ENCODE measurements at regions not wholly inside any gene's neighbourhood (a gene's known extent, or its start where the extent isn't known, plus 50 kb on each side); places are given as distances from the start of the nearest gene placed in this dataset.

DNA sequence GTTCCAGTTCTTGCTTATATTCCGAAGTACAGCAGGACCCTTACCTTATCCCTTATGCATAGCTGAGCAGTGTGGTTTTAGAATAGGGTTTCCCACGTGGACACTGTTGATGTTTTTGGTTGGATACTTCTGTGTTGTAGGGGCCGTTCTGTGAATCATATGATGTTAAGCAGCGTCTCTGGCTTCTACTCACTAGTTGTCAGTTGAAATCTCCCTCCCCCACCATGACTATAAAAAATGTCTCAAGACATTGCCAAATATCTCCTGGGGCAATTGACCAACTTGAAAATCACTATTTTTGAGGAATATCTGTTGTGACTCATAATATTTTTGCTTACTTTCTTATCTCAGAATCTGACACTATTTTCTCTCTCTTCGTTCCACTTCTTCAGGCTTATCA lies 713.7 kb downstream of the TSN start:
- DNase-seq (ENCODE audit: extremely low read depth, low read depth): no peak
- TF ChIP-seq, protein P1, sequence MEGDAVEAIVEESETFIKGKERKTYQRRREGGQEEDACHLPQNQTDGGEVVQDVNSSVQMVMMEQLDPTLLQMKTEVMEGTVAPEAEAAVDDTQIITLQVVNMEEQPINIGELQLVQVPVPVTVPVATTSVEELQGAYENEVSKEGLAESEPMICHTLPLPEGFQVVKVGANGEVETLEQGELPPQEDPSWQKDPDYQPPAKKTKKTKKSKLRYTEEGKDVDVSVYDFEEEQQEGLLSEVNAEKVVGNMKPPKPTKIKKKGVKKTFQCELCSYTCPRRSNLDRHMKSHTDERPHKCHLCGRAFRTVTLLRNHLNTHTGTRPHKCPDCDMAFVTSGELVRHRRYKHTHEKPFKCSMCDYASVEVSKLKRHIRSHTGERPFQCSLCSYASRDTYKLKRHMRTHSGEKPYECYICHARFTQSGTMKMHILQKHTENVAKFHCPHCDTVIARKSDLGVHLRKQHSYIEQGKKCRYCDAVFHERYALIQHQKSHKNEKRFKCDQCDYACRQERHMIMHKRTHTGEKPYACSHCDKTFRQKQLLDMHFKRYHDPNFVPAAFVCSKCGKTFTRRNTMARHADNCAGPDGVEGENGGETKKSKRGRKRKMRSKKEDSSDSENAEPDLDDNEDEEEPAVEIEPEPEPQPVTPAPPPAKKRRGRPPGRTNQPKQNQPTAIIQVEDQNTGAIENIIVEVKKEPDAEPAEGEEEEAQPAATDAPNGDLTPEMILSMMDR (IDR thresholded peaks at IDR 0.05; ENCODE audit: low read depth, low read length): no peak

DNA sequence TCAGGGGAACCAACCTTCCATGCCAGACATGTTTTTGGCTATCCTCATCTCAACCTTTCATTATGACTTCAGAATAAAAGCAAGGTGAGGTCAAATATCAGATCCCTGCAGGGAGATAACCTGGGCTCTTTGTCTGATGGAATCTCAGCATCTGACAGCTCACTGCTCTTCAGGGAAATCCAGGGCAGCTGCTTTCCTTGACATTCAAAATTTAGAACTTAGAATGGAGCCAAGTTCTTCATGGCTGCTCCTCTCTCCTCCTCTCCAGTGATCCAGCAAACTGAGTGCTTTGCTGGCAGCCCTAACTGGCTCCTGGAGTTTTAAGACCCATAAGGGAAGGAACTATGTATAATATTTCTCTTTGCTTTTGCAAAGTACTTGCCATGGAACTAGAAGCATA lies 716.3 kb downstream of the TSN start:
- DNase-seq (ENCODE audit: extremely low read depth, low read depth): no peak
- TF ChIP-seq, protein P1 (IDR thresholded peaks at IDR 0.05; ENCODE audit: low read depth, low read length): no peak

DNA sequence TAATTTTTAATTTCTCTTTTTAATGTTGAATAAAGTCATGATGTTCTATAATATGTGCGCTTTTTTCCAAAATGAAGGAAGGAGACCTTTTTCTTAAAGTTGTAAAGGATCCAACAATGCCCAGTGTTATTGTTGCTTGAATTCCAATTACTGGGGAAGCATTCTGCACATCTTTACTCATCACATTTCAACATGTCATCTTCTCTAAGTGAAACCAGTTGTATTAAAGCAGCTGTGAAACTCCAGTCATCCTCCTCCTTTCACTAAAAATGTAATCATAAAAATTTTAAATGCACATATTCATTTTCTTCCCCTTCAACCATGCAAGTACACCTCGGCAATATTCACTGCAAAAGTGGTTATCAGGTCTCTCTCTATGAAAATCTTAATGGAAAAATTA lies 722.7 kb downstream of the TSN start:
- no peak for DNase-seq (ENCODE audit: extremely low read depth, low read depth)
- TF ChIP-seq, protein P1 (IDR thresholded peaks at IDR 0.05; ENCODE audit: low read depth, low read length): no peak

DNA sequence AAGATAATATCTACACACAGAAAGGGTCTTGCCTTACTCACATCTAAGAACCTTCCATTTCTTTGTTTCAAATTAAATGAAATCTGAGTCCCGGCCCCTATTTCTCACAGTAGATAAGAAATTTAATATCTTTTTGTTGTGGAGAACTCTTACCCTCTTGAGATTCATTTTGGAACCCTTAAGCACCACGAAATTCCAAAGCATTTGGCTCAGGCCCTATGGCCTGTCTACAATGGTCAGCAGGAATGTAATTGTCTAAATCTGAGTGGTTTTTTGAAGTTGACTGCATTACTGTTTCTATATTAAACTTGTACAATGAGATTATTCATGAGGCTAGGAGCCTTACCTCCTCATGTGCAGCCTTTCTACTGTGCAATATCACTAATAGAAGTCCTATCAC lies 723.3 kb downstream of the TSN start:
- TF ChIP-seq, protein P1 (IDR thresholded peaks at IDR 0.05; ENCODE audit: low read depth, low read length): no peak
- DNase-seq (ENCODE audit: extremely low read depth, low read depth): no peak

DNA sequence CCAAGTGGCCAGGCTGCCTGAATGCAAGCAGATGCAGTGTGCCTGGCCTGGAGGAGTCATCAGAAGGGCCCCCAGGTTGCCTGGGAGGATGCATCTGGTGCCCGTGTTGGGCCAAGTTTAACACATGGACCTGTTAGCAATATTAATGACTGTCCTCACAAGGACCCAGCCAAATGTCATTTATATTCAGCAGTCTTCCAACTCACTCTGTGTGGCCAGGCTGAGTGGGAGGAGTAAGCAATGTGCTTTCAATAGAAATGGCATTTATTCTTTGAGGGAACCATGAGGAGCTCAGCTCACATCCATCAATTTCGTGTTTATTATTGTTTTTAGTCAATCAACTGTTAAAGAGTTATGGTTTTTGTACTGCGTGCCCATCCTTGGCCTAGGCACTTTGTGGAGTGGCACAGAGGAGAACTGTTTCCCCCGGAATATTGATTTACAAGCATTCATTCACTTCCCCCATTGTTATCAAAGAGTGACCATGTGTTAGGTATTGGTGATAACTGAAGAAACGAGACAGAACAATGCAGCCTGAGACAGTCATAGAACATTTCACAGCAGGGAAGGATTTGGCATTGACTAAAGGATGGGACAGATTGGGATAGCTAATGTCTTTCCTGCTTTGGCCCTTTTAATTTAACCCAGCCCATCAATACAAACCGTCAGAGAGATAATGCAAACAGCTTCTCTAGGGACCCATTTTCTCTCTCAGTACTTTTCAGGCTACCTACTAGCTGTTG lies 725.2 kb downstream of the TSN start:
- no peak for DNase-seq (ENCODE audit: extremely low read depth, low read depth)
- TF ChIP-seq, protein P1 (IDR thresholded peaks at IDR 0.05; ENCODE audit: low read depth, low read length): no peak

DNA sequence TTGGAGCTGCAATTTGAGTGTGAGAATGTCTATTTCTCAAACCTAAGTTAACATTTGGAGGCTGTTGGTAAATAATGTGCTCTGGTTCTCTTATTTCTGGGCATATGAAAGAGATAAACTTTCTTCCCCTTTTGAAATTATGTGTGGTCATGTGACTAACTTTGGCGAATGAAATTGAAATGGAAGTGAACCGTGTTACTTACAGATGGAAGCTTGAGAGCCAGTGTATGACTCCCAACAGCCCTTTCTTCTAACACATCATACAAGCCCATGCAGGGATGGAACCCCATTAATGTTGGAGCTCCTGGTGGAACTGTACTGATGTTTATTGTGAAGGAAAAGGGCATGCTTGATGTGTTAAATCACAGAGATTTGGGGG lies 725.8 kb downstream of the TSN start:
- TF ChIP-seq, protein P1 (IDR thresholded peaks at IDR 0.05; ENCODE audit: low read depth, low read length): no peak

DNA sequence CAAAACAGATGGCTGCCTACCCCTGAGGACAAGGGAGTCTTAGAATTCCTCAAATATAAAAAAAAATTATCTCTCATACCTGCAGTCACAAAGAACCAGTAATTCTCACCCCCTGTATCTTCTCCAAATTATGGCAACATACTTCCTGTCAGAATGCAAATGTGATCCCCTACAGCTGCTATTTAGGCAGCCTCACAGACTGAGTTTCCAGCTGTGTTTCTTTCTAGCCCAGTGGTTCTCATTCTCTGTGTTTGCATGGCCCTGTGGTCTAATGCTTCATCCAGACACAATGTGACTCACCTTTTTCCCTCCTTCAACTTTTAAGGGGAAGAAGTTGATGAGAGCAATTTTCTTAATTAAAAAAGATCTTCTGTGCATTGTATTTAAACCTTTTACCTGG lies 726.3 kb downstream of the TSN start:
- TF ChIP-seq, protein P1 (IDR thresholded peaks at IDR 0.05; ENCODE audit: low read depth, low read length): no peak

More for the DNA sequence above, 725.8 kb downstream of the TSN start:
- DNase-seq (ENCODE audit: extremely low read depth, low read depth): no peak

More for the DNA sequence above, 726.3 kb downstream of the TSN start:
- DNase-seq (ENCODE audit: extremely low read depth, low read depth): no peak
